K562 (cell line): ENCODE measurements at regions not wholly inside any gene's neighbourhood (a gene's known extent, or its start where the extent isn't known, plus 50 kb on each side); places are given as distances from the start of the nearest gene placed in this dataset.

Experiments used
- CBFA2T3 ChIP-seq: fragments of 450-650 bp; IDR thresholded peaks from 2 replicates; pipeline ENCODE4 v1.6.1; 2017
- DPF2 ChIP-seq: fragments of 450-650 bp; IDR thresholded peaks from 2 replicates; pipeline ENCODE4 v1.6.1; 2016
- FOXM1 ChIP-seq, 2 experiments: fragments of 450-650 bp in 1 of 2; sonication (generic) in 1 of 2; formaldehyde crosslinking in 1 of 2; IDR thresholded peaks; 2 replicates each; pipeline versions ENCODE4 v1.6.1 to v1.9.0; 2017 to 2022; ENCODE audit warnings: low read depth in 2 of 2, mild to moderate bottlenecking in 2 of 2, missing genetic modification reagents in 1 of 2, moderate library complexity in 1 of 2
- GATAD2A ChIP-seq: fragments of 450-650 bp; IDR thresholded peaks from 2 replicates; pipeline ENCODE4 v1.6.1; 2017
- HINFP ChIP-seq: fragments of 450-650 bp; conservative IDR thresholded peaks from 2 replicates; pipeline ENCODE4 v1.6.1; 2016; ENCODE audit warnings: missing genetic modification characterization, low read depth, mild to moderate bottlenecking, control low read depth, missing compliant biosample characterization
- NCOA1 ChIP-seq: fragments of 450-650 bp; IDR thresholded peaks from 2 replicates; pipeline ENCODE4 v1.6.1; 2016; ENCODE audit warnings: low read depth
- NFIX ChIP-seq: fragments of 250-450 bp; sonication (Bioruptor Pico); IDR thresholded peaks from 2 replicates; pipeline ENCODE4 v1.4.0; 2020; ENCODE audit warnings: low read depth, mild to moderate bottlenecking, moderate library complexity
- POLR2G ChIP-seq: fragments of 200-400 bp; formaldehyde crosslinking; IDR thresholded peaks from 2 replicates; pipeline ENCODE4 v1.6.1; 2017; ENCODE audit warnings: low read depth, mild to moderate bottlenecking, antibody characterized with exemption, low read length, moderate library complexity
- RAD51 ChIP-seq: fragments of 450-650 bp; IDR thresholded peaks from 2 replicates; pipeline ENCODE4 v1.7.1; 2016; ENCODE audit warnings: low read depth, mild to moderate bottlenecking, borderline replicate concordance
- SIRT6 ChIP-seq: IDR thresholded peaks from one replicate; pipeline ENCODE4 v1.6.1; 2012; ENCODE audit warnings: low read depth, mild to moderate bottlenecking, control low read depth, inconsistent platforms, low read length, moderate library complexity
- WHSC1 ChIP-seq: IDR thresholded peaks from one replicate; pipeline ENCODE4 v1.6.1; 2012; ENCODE audit warnings: low read length, control low read depth, inconsistent platforms
- ZNF121 ChIP-seq: sonication (generic); formaldehyde crosslinking; conservative IDR thresholded peaks from 2 replicates; pipeline ENCODE4 v1.8.0; 2022; ENCODE audit warnings: missing genetic modification reagents
- ZNF133 ChIP-seq: fragments of 250-450 bp; sonication (Bioruptor Pico); IDR thresholded peaks from 2 replicates; pipeline ENCODE4 v1.4.0; 2020; ENCODE audit warnings: mild to moderate bottlenecking
- ZNF318 ChIP-seq, 2 experiments: fragments of 450-650 bp; IDR thresholded peaks; 2 replicates each; pipeline ENCODE4 v1.6.1; 2016; ENCODE audit warnings: mild to moderate bottlenecking in 2 of 2, borderline replicate concordance in 1 of 2, low read depth in 1 of 2, moderate library complexity in 1 of 2
- TF ChIP-seq, protein P1 (sequence below): fragments of 200-800 bp; sonication (Bioruptor generic); IDR thresholded peaks from 2 replicates; pipeline ENCODE4 v1.6.1; 2016; ENCODE audit warnings: missing genetic modification characterization, missing compliant biosample characterization

DNA sequence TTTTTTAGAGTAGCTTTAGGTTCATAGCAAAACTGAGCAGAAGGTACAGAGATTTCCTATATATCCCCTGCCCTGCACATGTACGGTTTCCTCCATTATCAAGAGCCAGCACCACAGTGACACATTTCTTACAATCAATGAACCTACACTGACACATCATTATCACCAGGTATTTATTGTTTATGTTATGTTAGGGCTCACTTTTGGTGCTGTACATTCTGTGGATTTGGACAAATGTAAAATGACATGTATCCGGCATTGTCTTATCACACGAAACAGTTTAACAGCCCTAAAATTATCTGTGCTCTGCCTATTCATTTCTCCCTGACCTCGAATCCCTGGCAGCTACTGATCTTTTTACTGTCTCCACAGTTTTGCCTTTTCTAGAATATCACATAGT is 93.7 kb upstream of the DPH5 start (continued):
- TF ChIP-seq RAD51 (no peak), CBFA2T3 (peak; percentile 96), NFIX (no peak), GATAD2A (no peak), DPF2 (peak; percentile 84), SIRT6 (no peak), POLR2G (no peak), ZNF318 (IDR thresholded peaks at IDR 0.05; ENCODE audit: borderline replicate concordance in 1 of 2, low read depth in 1 of 2) (no peak), FOXM1 (IDR thresholded peaks at IDR 0.05; ENCODE audit: low read depth) (peak; percentile 62), FOXM1 (CRISPR knock-in tag; IDR thresholded peaks at IDR 0.05; ENCODE audit: low read depth) (no peak), ZNF121 (no peak), ZNF133 (CRISPR knock-in tag) (no peak), WHSC1 (no peak), NCOA1 (peak; percentile 29; the same call in 1 of the 2 replicates), HINFP (tag) (no peak)
- TF ChIP-seq, protein P1, sequence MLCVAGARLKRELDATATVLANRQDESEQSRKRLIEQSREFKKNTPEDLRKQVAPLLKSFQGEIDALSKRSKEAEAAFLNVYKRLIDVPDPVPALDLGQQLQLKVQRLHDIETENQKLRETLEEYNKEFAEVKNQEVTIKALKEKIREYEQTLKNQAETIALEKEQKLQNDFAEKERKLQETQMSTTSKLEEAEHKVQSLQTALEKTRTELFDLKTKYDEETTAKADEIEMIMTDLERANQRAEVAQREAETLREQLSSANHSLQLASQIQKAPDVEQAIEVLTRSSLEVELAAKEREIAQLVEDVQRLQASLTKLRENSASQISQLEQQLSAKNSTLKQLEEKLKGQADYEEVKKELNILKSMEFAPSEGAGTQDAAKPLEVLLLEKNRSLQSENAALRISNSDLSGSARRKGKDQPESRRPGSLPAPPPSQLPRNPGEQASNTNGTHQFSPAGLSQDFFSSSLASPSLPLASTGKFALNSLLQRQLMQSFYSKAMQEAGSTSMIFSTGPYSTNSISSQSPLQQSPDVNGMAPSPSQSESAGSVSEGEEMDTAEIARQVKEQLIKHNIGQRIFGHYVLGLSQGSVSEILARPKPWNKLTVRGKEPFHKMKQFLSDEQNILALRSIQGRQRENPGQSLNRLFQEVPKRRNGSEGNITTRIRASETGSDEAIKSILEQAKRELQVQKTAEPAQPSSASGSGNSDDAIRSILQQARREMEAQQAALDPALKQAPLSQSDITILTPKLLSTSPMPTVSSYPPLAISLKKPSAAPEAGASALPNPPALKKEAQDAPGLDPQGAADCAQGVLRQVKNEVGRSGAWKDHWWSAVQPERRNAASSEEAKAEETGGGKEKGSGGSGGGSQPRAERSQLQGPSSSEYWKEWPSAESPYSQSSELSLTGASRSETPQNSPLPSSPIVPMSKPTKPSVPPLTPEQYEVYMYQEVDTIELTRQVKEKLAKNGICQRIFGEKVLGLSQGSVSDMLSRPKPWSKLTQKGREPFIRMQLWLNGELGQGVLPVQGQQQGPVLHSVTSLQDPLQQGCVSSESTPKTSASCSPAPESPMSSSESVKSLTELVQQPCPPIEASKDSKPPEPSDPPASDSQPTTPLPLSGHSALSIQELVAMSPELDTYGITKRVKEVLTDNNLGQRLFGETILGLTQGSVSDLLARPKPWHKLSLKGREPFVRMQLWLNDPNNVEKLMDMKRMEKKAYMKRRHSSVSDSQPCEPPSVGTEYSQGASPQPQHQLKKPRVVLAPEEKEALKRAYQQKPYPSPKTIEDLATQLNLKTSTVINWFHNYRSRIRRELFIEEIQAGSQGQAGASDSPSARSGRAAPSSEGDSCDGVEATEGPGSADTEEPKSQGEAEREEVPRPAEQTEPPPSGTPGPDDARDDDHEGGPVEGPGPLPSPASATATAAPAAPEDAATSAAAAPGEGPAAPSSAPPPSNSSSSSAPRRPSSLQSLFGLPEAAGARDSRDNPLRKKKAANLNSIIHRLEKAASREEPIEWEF (CRISPR knock-in tag): no peak
